ENCODE measurements at regions not wholly inside any gene's neighbourhood (a gene's known extent, or its start where the extent isn't known, plus 50 kb on each side); places are given as distances from the start of the nearest gene placed in this dataset.

- TF ChIP-seq, protein P1, sequence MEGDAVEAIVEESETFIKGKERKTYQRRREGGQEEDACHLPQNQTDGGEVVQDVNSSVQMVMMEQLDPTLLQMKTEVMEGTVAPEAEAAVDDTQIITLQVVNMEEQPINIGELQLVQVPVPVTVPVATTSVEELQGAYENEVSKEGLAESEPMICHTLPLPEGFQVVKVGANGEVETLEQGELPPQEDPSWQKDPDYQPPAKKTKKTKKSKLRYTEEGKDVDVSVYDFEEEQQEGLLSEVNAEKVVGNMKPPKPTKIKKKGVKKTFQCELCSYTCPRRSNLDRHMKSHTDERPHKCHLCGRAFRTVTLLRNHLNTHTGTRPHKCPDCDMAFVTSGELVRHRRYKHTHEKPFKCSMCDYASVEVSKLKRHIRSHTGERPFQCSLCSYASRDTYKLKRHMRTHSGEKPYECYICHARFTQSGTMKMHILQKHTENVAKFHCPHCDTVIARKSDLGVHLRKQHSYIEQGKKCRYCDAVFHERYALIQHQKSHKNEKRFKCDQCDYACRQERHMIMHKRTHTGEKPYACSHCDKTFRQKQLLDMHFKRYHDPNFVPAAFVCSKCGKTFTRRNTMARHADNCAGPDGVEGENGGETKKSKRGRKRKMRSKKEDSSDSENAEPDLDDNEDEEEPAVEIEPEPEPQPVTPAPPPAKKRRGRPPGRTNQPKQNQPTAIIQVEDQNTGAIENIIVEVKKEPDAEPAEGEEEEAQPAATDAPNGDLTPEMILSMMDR (conservative IDR thresholded peaks at IDR 0.05 in 1 of 2, IDR thresholded peaks at IDR 0.05 in 1 of 2; ENCODE audit: low read depth in 1 of 2, low read length in 2 of 2): no peak
- no peak for TF ChIP-seq EZH2 (IDR thresholded peaks at IDR 0.05; ENCODE audit: low read length, missing control alignments)
Measured at GRCh38 chr5:92676215-92677165, 904.5 kb downstream of the NR2F1-AS1 start.

Data from fibroblast of lung (primary cell).